ENCODE measurements at regions not wholly inside any gene's neighbourhood (a gene's known extent, or its start where the extent isn't known, plus 50 kb on each side); places are given as distances from the start of the nearest gene placed in this dataset.

- in situ Hi-C loops (cut with HindIII; ENCODE audit: extremely low pct_ligation_motif_present, low pct_unique_long_range_greater_than_20kb) = no loop called here
- no peak for TF ChIP-seq NR3C1 (CRISPR knock-in tag; IDR thresholded peaks at IDR 0.05)
These were observed 375.4 kb upstream of the HS3ST5 start for GRCh38 chr6:114718186-114718585.

GRCh38 chr6:114714836-114715507, 372.1 kb upstream of the HS3ST5 start:
- ChIA-PET CTCF (ENCODE audit: low intra/inter-chr PET ratio, low total read pairs) (no interaction called here), POLR2A (no interaction called here)
- no peaks in the 10 kb centered on the region for H3K4me1 ChIP-seq (ENCODE audit: insufficient read depth, low read length)
- H4K20me1 ChIP-seq (ENCODE audit: insufficient read depth, low read length) = no peaks in the 10 kb centered on the region
- no peaks in the 10 kb centered on the region for H3K79me2 ChIP-seq (ENCODE audit: insufficient read depth, low read length)
- intact Hi-C loops (cut with micrococcal nuclease; ENCODE audit: unreplicated experiment) (no loop called here), in situ Hi-C loops (cut with HindIII; ENCODE audit: extremely low pct_ligation_motif_present, low pct_unique_long_range_greater_than_20kb) (no loop called here)
- H3K4me2 ChIP-seq (ENCODE audit: low read depth, low read length) = no peak overlapping the region
- no peak for FAIRE-seq
- H3K9ac ChIP-seq (ENCODE audit: insufficient read depth, low read depth, low read length) = no peak overlapping the region
- H3K9me3 ChIP-seq (ENCODE audit: low read length) = no peaks in the 10 kb centered on the region
- DNase-seq (ENCODE audit: low spot score) = no peak
- no TSS peak for BruUV-seq (replicated peaks)
- H3K27ac ChIP-seq (ENCODE audit: extremely low read length, insufficient read depth, low read length) = no peak overlapping the region
- no peaks in the 10 kb centered on the region for H3K36me3 ChIP-seq (replicated peaks in 1 of 2; ENCODE audit: control insufficient read depth in 1 of 2, insufficient read depth in 2 of 2, low read length in 2 of 2)
- no peak overlapping the region for H2AFZ ChIP-seq (ENCODE audit: low read length)
- no peaks in the 10 kb centered on the region for H3K27me3 ChIP-seq (ENCODE audit: control insufficient read depth in 1 of 2, insufficient read depth in 2 of 2, low read length in 2 of 2)
- TF ChIP-seq ZNF317 (CRISPR knock-in tag; IDR thresholded peaks at IDR 0.05) = no peak
- TF ChIP-seq ZMAT5 (CRISPR knock-in tag; IDR thresholded peaks at IDR 0.05; ENCODE audit: borderline replicate concordance, low read depth) = no peak
- no peak for TF ChIP-seq KDM2A (CRISPR knock-in tag; IDR thresholded peaks at IDR 0.05; ENCODE audit: borderline replicate concordance, low read depth)
- no peak for TF ChIP-seq ZSCAN25 (CRISPR knock-in tag; IDR thresholded peaks at IDR 0.05)
- TF ChIP-seq, protein P1, sequence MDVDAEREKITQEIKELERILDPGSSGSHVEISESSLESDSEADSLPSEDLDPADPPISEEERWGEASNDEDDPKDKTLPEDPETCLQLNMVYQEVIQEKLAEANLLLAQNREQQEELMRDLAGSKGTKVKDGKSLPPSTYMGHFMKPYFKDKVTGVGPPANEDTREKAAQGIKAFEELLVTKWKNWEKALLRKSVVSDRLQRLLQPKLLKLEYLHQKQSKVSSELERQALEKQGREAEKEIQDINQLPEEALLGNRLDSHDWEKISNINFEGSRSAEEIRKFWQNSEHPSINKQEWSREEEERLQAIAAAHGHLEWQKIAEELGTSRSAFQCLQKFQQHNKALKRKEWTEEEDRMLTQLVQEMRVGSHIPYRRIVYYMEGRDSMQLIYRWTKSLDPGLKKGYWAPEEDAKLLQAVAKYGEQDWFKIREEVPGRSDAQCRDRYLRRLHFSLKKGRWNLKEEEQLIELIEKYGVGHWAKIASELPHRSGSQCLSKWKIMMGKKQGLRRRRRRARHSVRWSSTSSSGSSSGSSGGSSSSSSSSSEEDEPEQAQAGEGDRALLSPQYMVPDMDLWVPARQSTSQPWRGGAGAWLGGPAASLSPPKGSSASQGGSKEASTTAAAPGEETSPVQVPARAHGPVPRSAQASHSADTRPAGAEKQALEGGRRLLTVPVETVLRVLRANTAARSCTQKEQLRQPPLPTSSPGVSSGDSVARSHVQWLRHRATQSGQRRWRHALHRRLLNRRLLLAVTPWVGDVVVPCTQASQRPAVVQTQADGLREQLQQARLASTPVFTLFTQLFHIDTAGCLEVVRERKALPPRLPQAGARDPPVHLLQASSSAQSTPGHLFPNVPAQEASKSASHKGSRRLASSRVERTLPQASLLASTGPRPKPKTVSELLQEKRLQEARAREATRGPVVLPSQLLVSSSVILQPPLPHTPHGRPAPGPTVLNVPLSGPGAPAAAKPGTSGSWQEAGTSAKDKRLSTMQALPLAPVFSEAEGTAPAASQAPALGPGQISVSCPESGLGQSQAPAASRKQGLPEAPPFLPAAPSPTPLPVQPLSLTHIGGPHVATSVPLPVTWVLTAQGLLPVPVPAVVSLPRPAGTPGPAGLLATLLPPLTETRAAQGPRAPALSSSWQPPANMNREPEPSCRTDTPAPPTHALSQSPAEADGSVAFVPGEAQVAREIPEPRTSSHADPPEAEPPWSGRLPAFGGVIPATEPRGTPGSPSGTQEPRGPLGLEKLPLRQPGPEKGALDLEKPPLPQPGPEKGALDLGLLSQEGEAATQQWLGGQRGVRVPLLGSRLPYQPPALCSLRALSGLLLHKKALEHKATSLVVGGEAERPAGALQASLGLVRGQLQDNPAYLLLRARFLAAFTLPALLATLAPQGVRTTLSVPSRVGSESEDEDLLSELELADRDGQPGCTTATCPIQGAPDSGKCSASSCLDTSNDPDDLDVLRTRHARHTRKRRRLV (CRISPR knock-in tag; IDR thresholded peaks at IDR 0.05) = no peak
- no peak for TF ChIP-seq BRCA1 (CRISPR knock-in tag; IDR thresholded peaks at IDR 0.05)
- TF ChIP-seq ZNF580 (CRISPR knock-in tag; IDR thresholded peaks at IDR 0.05; ENCODE audit: borderline replicate concordance, low read depth) = no peak
- no peak for TF ChIP-seq SP140L (CRISPR knock-in tag; IDR thresholded peaks at IDR 0.05; ENCODE audit: borderline replicate concordance)
- no peak for ATAC-seq
- 2% methylated on average over 3 of the region's 3 CpGs for WGBS (ENCODE audit: low lambda C conversion rate)
- no peak overlapping the region for H3K4me3 ChIP-seq (replicated peaks in 1 of 3; ENCODE audit: insufficient read depth in 1 of 3, low read depth in 2 of 3, low read length in 3 of 3)

More at GRCh38 chr6:114718186-114718585, 375.4 kb upstream of the HS3ST5 start:
- no TSS peak for BruUV-seq (replicated peaks)
- Histone ChIP-seq H4K20me1 (ENCODE audit: insufficient read depth, low read length) (no peaks in the 10 kb centered on the region), H3K27ac (ENCODE audit: extremely low read length, insufficient read depth, low read length) (no peak overlapping the region), H3K4me2 (ENCODE audit: low read depth, low read length) (no peak overlapping the region), H2AFZ (ENCODE audit: low read length) (no peak overlapping the region), H3K9ac (ENCODE audit: insufficient read depth, low read depth, low read length) (no peak overlapping the region), H3K27me3 (ENCODE audit: control insufficient read depth in 1 of 2, insufficient read depth in 2 of 2, low read length in 2 of 2) (no peaks in the 10 kb centered on the region), H3K79me2 (ENCODE audit: insufficient read depth, low read length) (no peaks in the 10 kb centered on the region), H3K4me3 (replicated peaks in 1 of 3; ENCODE audit: insufficient read depth in 1 of 3, low read depth in 2 of 3, low read length in 3 of 3) (no peak overlapping the region), H3K4me1 (ENCODE audit: insufficient read depth, low read length) (no peaks in the 10 kb centered on the region), H3K9me3 (ENCODE audit: low read length) (no peaks in the 10 kb centered on the region), H3K36me3 (replicated peaks in 1 of 2; ENCODE audit: control insufficient read depth in 1 of 2, insufficient read depth in 2 of 2, low read length in 2 of 2) (no peaks in the 10 kb centered on the region)
- intact Hi-C loops (cut with micrococcal nuclease; ENCODE audit: unreplicated experiment) = no loop called here
- DNase-seq (ENCODE audit: low spot score) = no peak
- FAIRE-seq = no peak
- WGBS (ENCODE audit: low lambda C conversion rate) = 15% methylated on average over 3 of the region's 3 CpGs
- no peak for ATAC-seq
- POLR2A ChIA-PET = no interaction called here
- CTCF ChIA-PET (ENCODE audit: low intra/inter-chr PET ratio, low total read pairs) = no interaction called here

All from HepG2 (cell line).